Transverse colon (tissue), 4 donors: ENCODE measurements at regions not wholly inside any gene's neighbourhood (a gene's known extent, or its start where the extent isn't known, plus 50 kb on each side); places are given as distances from the start of the nearest gene placed in this dataset.

ENCODE experiments used
- DNase-seq: peaks from one replicate; pipeline ENCODE4 v3.0.0-alpha.2; 2019
- H3K27ac ChIP-seq, 4 donors: fragments of 200-600 bp; sonication (generic); 2 replicates each; pipeline ENCODE4 v1.5.1; 2016 to 2018; ENCODE audit warnings: inconsistent platforms in 4 of 4
- H3K27me3 ChIP-seq: fragments of 200-600 bp; sonication (generic); 2 replicates; pipeline ENCODE4 v1.5.1; 2017; ENCODE audit warnings: inconsistent platforms
- H3K36me3 ChIP-seq, 4 donors: fragments of 200-600 bp; sonication (generic); 2 replicates each; pipeline ENCODE4 v1.5.1; 2017 to 2019; ENCODE audit warnings: inconsistent platforms in 4 of 4
- H3K4me1 ChIP-seq, 4 donors: fragments of 200-600 bp; sonication (generic); 2 replicates each; pipeline ENCODE4 v1.5.1; 2017 to 2020; ENCODE audit warnings: inconsistent platforms in 4 of 4
- H3K4me3 ChIP-seq, 4 donors: fragments of 200-600 bp; sonication (generic); 1 replicate in 1 of 4; 2 replicates in 3 of 4; pipeline versions ENCODE4 v1.5.1 to v1.6.1; 2017 to 2019; ENCODE audit warnings: inconsistent platforms in 4 of 4
- H3K9me3 ChIP-seq, 2 donors: fragments of 200-600 bp; sonication (generic); 2 replicates each; pipeline ENCODE4 v1.5.1; 2017 to 2019; ENCODE audit warnings: inconsistent platforms in 2 of 2
- CTCF ChIP-seq, 5 experiments: fragments of 200-600 bp in 3 of 5; fragments of 450-650 bp in 2 of 5; sonication (generic) in 3 of 5; IDR thresholded peaks; 1 replicate in 2 of 5; 2 replicates in 3 of 5; pipeline ENCODE4 v1.5.1; 2016 to 2017; ENCODE audit warnings: antibody characterized with exemption in 5 of 5, inconsistent platforms in 3 of 5, mild to moderate bottlenecking in 2 of 5, moderate library complexity in 1 of 5
- EP300 ChIP-seq: sonication (generic); formaldehyde crosslinking; IDR thresholded peaks from one replicate; pipeline ENCODE4 v1.6.1; 2017; ENCODE audit warnings: antibody characterized with exemption, low read depth
- POLR2A ChIP-seq: fragments of 450-650 bp; IDR thresholded peaks from one replicate; pipeline ENCODE4 v1.6.1; 2016; ENCODE audit warnings: antibody characterized with exemption, mild to moderate bottlenecking, moderate library complexity
- POLR2AphosphoS5 ChIP-seq, 3 donors: sonication (generic); formaldehyde crosslinking; IDR thresholded peaks; one replicate each; pipeline ENCODE4 v1.6.1; 2016; ENCODE audit warnings: antibody characterized with exemption in 3 of 3
- WGBS, 2 donors: methylation state at CpG; one replicate each; pipeline ENCODE4 v1.1.5; 2018; ENCODE audit warnings: low coverage in 1 of 2; 5-methylcytosine and 5-hydroxymethylcytosine counted together
- in situ Hi-C, 4 donors: fragments of 200-750 bp; cut with MboI; loops; one replicate each; pipeline versions ENCODE4 v1.15.0 to v1.15.1; 2017; ENCODE audit warnings: low sequenced_read_pairs in 3 of 4, low pct_ligation_motif_present in 1 of 4, low pct_unique_long_range_greater_than_20kb in 1 of 4
- intact Hi-C: fragments of 100-400 bp; cut with DNase I; formaldehyde crosslinking; loops from one replicate; pipeline ENCODE4 v1.15.1; 2023; ENCODE audit warnings: low total_unique reads

GRCh38 chr20:54772893-54773642 is 297.7 kb downstream of the DOK5 start:
- no peaks in the 10 kb centered on the region for H3K27me3 ChIP-seq
- in situ Hi-C loops (no loop called here), intact Hi-C loops (no loop called here)
- DNase-seq, result no peak
- H3K9me3 ChIP-seq, result no peaks in the 10 kb centered on the region
- no peak overlapping the region for H3K27ac ChIP-seq
- no peak overlapping the region for H3K4me3 ChIP-seq
- H3K4me1 ChIP-seq, result no peaks in the 10 kb centered on the region
- WGBS, 2 donors, result 74 to 75% methylated on average over 4 of the region's 4 CpGs
- no peaks in the 10 kb centered on the region for H3K36me3 ChIP-seq
- TF ChIP-seq CTCF (IDR thresholded peaks at IDR 0.05) (no peak), EP300 (no peak), POLR2AphosphoS5 (IDR thresholded peaks at IDR 0.05) (no peak), POLR2A (no peak)

GRCh38 chr20:54766483-54766882 is 291.1 kb downstream of the DOK5 start:
- 96% methylated on average over 2 of the region's 2 CpGs; no CpG with 5 or more reads in 1 of the 2 donors for WGBS, 2 donors
- in situ Hi-C loops, result no loop called here
- H3K4me3 ChIP-seq, result no peak overlapping the region
- no peaks in the 10 kb centered on the region for H3K27me3 ChIP-seq
- H3K9me3 ChIP-seq, result no peaks in the 10 kb centered on the region
- no peak for TF ChIP-seq CTCF (IDR thresholded peaks at IDR 0.05)
- TF ChIP-seq POLR2AphosphoS5 (IDR thresholded peaks at IDR 0.05), result no peak
- TF ChIP-seq POLR2A, result no peak
- no peak for TF ChIP-seq EP300
- H3K36me3 ChIP-seq, result no peaks in the 10 kb centered on the region
- no peak for DNase-seq
- H3K27ac ChIP-seq, result no peak overlapping the region
- intact Hi-C loops, result no loop called here
- no peaks in the 10 kb centered on the region for H3K4me1 ChIP-seq

GRCh38 chr20:54763366-54763765 is 288.0 kb downstream of the DOK5 start:
- H3K27me3 ChIP-seq, result no peaks in the 10 kb centered on the region
- TF ChIP-seq POLR2A (no peak), CTCF (IDR thresholded peaks at IDR 0.05) (no peak), POLR2AphosphoS5 (IDR thresholded peaks at IDR 0.05) (no peak), EP300 (no peak)
- in situ Hi-C loops, result no loop called here

GRCh38 chr20:54759589-54759988 is 284.2 kb downstream of the DOK5 start:
- 78 to 81% methylated on average over 4 of the region's 4 CpGs for WGBS, 2 donors
- no peaks in the 10 kb centered on the region for H3K27me3 ChIP-seq
- intact Hi-C loops, result no loop called here

More at GRCh38 chr20:54763366-54763765, 288.0 kb downstream of the DOK5 start:
- Histone ChIP-seq H3K4me3 (no peak overlapping the region), H3K9me3 (no peaks in the 10 kb centered on the region), H3K36me3 (no peaks in the 10 kb centered on the region), H3K27ac (no peak overlapping the region), H3K4me1 (no peaks in the 10 kb centered on the region)
- no peak for DNase-seq
- WGBS, 2 donors, result 96 to 100% methylated on average over 1 of the region's 1 CpG
- intact Hi-C loops, result no loop called here

More at GRCh38 chr20:54759589-54759988, 284.2 kb downstream of the DOK5 start:
- H3K36me3 ChIP-seq, result no peaks in the 10 kb centered on the region
- H3K9me3 ChIP-seq, result no peaks in the 10 kb centered on the region
- no peaks in the 10 kb centered on the region for H3K4me1 ChIP-seq
- TF ChIP-seq POLR2A (no peak), POLR2AphosphoS5 (IDR thresholded peaks at IDR 0.05) (no peak), EP300 (no peak), CTCF (IDR thresholded peaks at IDR 0.05) (no peak)
- no peak overlapping the region for H3K27ac ChIP-seq
- H3K4me3 ChIP-seq, result no peak overlapping the region
- no peak for DNase-seq
- in situ Hi-C loops, result no loop called here
